ENCODE measurements at regions not wholly inside any gene's neighbourhood (a gene's known extent, or its start where the extent isn't known, plus 50 kb on each side); places are given as distances from the start of the nearest gene placed in this dataset.

- no peak overlapping the region for H3K4me3 ChIP-seq (replicated peaks; ENCODE audit: low read depth, low read length)
- no peak for DNase-seq (ENCODE audit: extremely low read depth, insufficient read length)
- no peak for TF ChIP-seq CTCF (IDR thresholded peaks at IDR 0.05; ENCODE audit: insufficient read depth, low read length, poor library complexity, severe bottlenecking)
- no peaks in the 10 kb centered on the region for H3K27me3 ChIP-seq (replicated peaks; ENCODE audit: control insufficient read depth, insufficient read depth, low read length)
- H3K36me3 ChIP-seq (ENCODE audit: control insufficient read depth, insufficient read depth, low read length) = no peaks in the 10 kb centered on the region
These were observed 143.3 kb upstream of the SLCO3A1 start for GRCh38 chr15:91710080-91710698.

- Histone ChIP-seq H3K27me3 (replicated peaks; ENCODE audit: control insufficient read depth, insufficient read depth, low read length) (no peaks in the 10 kb centered on the region), H3K4me3 (replicated peaks; ENCODE audit: low read depth, low read length) (no peak overlapping the region), H3K36me3 (ENCODE audit: control insufficient read depth, insufficient read depth, low read length) (no peaks in the 10 kb centered on the region)
- no peak for DNase-seq (ENCODE audit: extremely low read depth, insufficient read length)
- TF ChIP-seq CTCF (IDR thresholded peaks at IDR 0.05; ENCODE audit: insufficient read depth, low read length, poor library complexity, severe bottlenecking) = no peak
These were observed 142.0 kb upstream of the SLCO3A1 start for GRCh38 chr15:91711384-91712033.

GRCh38 chr15:91712286-91712685 is 141.2 kb upstream of the SLCO3A1 start:
- H3K27me3 ChIP-seq (replicated peaks; ENCODE audit: control insufficient read depth, insufficient read depth, low read length) = no peaks in the 10 kb centered on the region
- no peak overlapping the region for H3K4me3 ChIP-seq (replicated peaks; ENCODE audit: low read depth, low read length)
- no peak for TF ChIP-seq CTCF (IDR thresholded peaks at IDR 0.05; ENCODE audit: insufficient read depth, low read length, poor library complexity, severe bottlenecking)
- DNase-seq (ENCODE audit: extremely low read depth, insufficient read length) = no peak
- no peaks in the 10 kb centered on the region for H3K36me3 ChIP-seq (ENCODE audit: control insufficient read depth, insufficient read depth, low read length)

GRCh38 chr15:91716536-91716935 is 137.0 kb upstream of the SLCO3A1 start:
- no peak for TF ChIP-seq CTCF (IDR thresholded peaks at IDR 0.05; ENCODE audit: insufficient read depth, low read length, poor library complexity, severe bottlenecking)
- no peak overlapping the region for H3K4me3 ChIP-seq (replicated peaks; ENCODE audit: low read depth, low read length)

GRCh38 chr15:91717811-91718210 is 135.7 kb upstream of the SLCO3A1 start:
- no peak for TF ChIP-seq CTCF (IDR thresholded peaks at IDR 0.05; ENCODE audit: insufficient read depth, low read length, poor library complexity, severe bottlenecking)
- Histone ChIP-seq H3K36me3 (ENCODE audit: control insufficient read depth, insufficient read depth, low read length) (no peaks in the 10 kb centered on the region), H3K27me3 (replicated peaks; ENCODE audit: control insufficient read depth, insufficient read depth, low read length) (no peaks in the 10 kb centered on the region), H3K4me3 (replicated peaks; ENCODE audit: low read depth, low read length) (no peak overlapping the region)
- no peak for DNase-seq (ENCODE audit: extremely low read depth, insufficient read length)

More at GRCh38 chr15:91716536-91716935, 137.0 kb upstream of the SLCO3A1 start:
- no peak for DNase-seq (ENCODE audit: extremely low read depth, insufficient read length)
- Histone ChIP-seq H3K36me3 (ENCODE audit: control insufficient read depth, insufficient read depth, low read length) (no peaks in the 10 kb centered on the region), H3K27me3 (replicated peaks; ENCODE audit: control insufficient read depth, insufficient read depth, low read length) (no peaks in the 10 kb centered on the region)

Data from GM06990 (cell line).